ENCODE measurements at regions not wholly inside any gene's neighbourhood (a gene's known extent, or its start where the extent isn't known, plus 50 kb on each side); places are given as distances from the start of the nearest gene placed in this dataset.
A peak's percentile ranks its signal among the peaks of the same experiment; 100 is the strongest.
"Not testable (repeated sequence)": the region's sequence is repeated elsewhere in the genome, so short reads cannot be mapped to it uniquely, and the experiment has no call there.

GRCh38 chr12:89227774-89228173, 124.5 kb downstream of the DUSP6 start:
- FAIRE-seq: no peak
- CTCF ChIA-PET: no interaction called here
- TF ChIP-seq CBX2 (IDR thresholded peaks at IDR 0.05; ENCODE audit: borderline replicate concordance, low read depth): no peak
- no peak for TF ChIP-seq RAD21 (conservative IDR thresholded peaks at IDR 0.05 in 1 of 2, IDR thresholded peaks at IDR 0.05 in 1 of 2)
- no peak for TF ChIP-seq ZNF302 (CRISPR knock-in tag; IDR thresholded peaks at IDR 0.05)
- no peak for TF ChIP-seq FOSL2 (IDR thresholded peaks at IDR 0.05)
- no peak for TF ChIP-seq FOSL2 (CRISPR knock-in tag; IDR thresholded peaks at IDR 0.05)
- no peak for TF ChIP-seq CHD4 (IDR thresholded peaks at IDR 0.05; ENCODE audit: borderline replicate concordance)
- no peak for TF ChIP-seq CHD2 (IDR thresholded peaks at IDR 0.05; ENCODE audit: low read length, partially characterized antibody)
- no peak for TF ChIP-seq RFX5 (IDR thresholded peaks at IDR 0.05)
- no peak for TF ChIP-seq KDM1A (IDR thresholded peaks at IDR 0.05; ENCODE audit: low read depth)
- TF ChIP-seq, protein P1, sequence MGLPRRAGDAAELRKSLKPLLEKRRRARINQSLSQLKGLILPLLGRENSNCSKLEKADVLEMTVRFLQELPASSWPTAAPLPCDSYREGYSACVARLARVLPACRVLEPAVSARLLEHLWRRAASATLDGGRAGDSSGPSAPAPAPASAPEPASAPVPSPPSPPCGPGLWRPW (IDR thresholded peaks at IDR 0.05): no peak
- no peak for TF ChIP-seq TP53 (CRISPR knock-in tag; IDR thresholded peaks at IDR 0.05)
- no peak for TF ChIP-seq SREBF2 (IDR thresholded peaks at IDR 0.05)
- TF ChIP-seq MAZ (IDR thresholded peaks at IDR 0.05; ENCODE audit: borderline replicate concordance, low read depth, low read length): no peak
- no peak for TF ChIP-seq RNF2 (IDR thresholded peaks at IDR 0.05; ENCODE audit: borderline replicate concordance, low read depth)
- Histone ChIP-seq H3K4me3 (no peak overlapping the region), H3K27ac (no peak overlapping the region), H3K4me1 (peaks cover 9% of the 10 kb centered on the region; the same call in 1 of the 3 replicates), H3K4me2 (no peak overlapping the region), H3K9me3 (no peaks in the 10 kb centered on the region)
- WGBS (ENCODE audit: missing lambda C conversion rate): 45% methylated on average over 2 of the region's 2 CpGs
- ATAC-seq: no peak
- no peak for DNase-seq (ENCODE audit: low read depth in 1 of 2, low spot score in 1 of 2)
- POLR2A ChIA-PET: no interaction called here

DNA sequence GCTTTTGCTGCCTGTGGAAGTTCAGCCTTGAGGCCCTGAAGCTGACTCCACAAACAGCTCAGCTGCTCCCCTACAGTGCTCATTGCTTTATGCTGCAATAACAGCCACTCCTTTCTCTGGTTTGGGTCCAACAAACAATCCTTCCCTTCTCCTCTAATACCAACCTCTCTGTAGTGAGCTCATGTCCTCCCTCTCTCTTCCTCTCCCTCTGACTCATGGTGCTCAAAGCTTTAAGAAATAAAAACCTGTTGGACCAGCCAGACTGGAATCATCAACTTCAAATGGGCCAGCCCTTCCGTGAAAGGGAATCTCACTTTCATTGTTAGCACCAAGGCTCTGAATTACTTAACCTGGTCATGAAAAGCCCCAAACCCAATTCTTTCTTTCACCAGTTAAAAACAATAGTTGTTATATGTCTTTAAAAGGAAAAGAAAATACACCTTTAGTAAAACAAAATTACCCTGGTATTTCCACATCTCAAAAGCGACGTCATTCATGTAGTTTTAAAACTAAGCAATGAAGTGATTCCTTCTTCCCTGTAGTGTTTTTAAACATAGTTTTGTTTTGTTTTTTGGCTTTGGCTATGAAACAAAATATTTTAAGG, 126.4 kb downstream of the DUSP6 start:
- CTCF ChIA-PET: interaction anchor here (0.6 to 1.7 kb wide), 2 partner anchors 12 to 163 kb away, joined by 3 read pairs; no protein-coding TSS in a partner anchor
- Histone ChIP-seq H3K27ac (peak overlapping the region in 1 of 2 experiments; percentile 1; a peak in 1 of 6 replicates), H3K4me3 (no peak overlapping the region), H3K4me1 (peaks cover 9% of the 10 kb centered on the region; the same call in 1 of the 3 replicates), H3K9me3 (no peaks in the 10 kb centered on the region), H3K4me2 (0 out of 3 replicates have a peak overlapping the region, but pooled peaks have one; percentile 1)
- FAIRE-seq (no peak), ATAC-seq (peak; percentile 50 to 57; a peak in 4 of 6 replicates), DNase-seq (ENCODE audit: low read depth in 1 of 2, low spot score in 1 of 2) (peak in 1 of 2 experiments; percentile 32)
- WGBS (ENCODE audit: missing lambda C conversion rate): 78% methylated on average over 3 of the region's 3 CpGs
- POLR2A ChIA-PET: interaction anchor here (1.6 kb wide), 1 partner anchor 126 kb away, joined by 12 read pairs; the partner anchor contains the start of gene DUSP6
- TF ChIP-seq, protein P1 (IDR thresholded peaks at IDR 0.05): no peak
- TF ChIP-seq FOSL2 (IDR thresholded peaks at IDR 0.05) (no peak), FOSL2 (CRISPR knock-in tag; IDR thresholded peaks at IDR 0.05) (0 out of 2 replicates have a peak, but pooled peaks have one; percentile 2)

DNA sequence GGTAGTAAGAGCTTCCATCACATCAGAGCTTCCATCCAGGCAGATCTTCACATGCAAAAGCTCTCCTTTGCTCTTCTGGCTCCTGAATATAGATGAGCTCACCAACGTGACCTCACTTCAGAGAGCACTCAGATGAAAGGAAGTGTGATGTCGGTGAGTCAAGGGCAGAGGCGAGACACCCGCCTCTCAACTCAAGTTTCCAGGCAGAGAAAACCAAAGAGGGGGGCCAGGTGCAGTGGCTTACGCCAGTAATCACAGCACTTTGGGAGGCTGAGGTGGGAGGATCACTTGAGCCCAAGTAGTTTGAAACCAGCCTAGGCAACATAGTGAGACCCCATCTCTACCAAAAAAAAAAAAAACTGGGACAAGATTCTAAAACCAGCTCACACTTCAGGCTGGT, 126.9 kb downstream of the DUSP6 start:
- no peaks in the 10 kb centered on the region for H3K9me3 ChIP-seq
- WGBS (ENCODE audit: missing lambda C conversion rate): 75% methylated on average over 5 of the region's 5 CpGs
- DNase-seq (ENCODE audit: low read depth in 1 of 2, low spot score in 1 of 2) (peak in 1 of 2 experiments; percentile 9), FAIRE-seq (no peak), ATAC-seq (no peak)
- TF ChIP-seq CHD4 (IDR thresholded peaks at IDR 0.05; ENCODE audit: borderline replicate concordance): no peak
- TF ChIP-seq JUN (IDR thresholded peaks at IDR 0.05): no peak
- TF ChIP-seq EHF (CRISPR knock-in tag; IDR thresholded peaks at IDR 0.05): no peak
- no peak for TF ChIP-seq CBX2 (IDR thresholded peaks at IDR 0.05; ENCODE audit: borderline replicate concordance, low read depth)
- no peak for TF ChIP-seq E2F6 (IDR thresholded peaks at IDR 0.05; ENCODE audit: borderline replicate concordance, low read depth)
- TF ChIP-seq, protein P2, sequence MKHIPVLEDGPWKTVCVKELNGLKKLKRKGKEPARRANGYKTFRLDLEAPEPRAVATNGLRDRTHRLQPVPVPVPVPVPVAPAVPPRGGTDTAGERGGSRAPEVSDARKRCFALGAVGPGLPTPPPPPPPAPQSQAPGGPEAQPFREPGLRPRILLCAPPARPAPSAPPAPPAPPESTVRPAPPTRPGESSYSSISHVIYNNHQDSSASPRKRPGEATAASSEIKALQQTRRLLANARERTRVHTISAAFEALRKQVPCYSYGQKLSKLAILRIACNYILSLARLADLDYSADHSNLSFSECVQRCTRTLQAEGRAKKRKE (CRISPR knock-in tag; IDR thresholded peaks at IDR 0.05; ENCODE audit: low read depth): no peak
- TF ChIP-seq, protein P3, sequence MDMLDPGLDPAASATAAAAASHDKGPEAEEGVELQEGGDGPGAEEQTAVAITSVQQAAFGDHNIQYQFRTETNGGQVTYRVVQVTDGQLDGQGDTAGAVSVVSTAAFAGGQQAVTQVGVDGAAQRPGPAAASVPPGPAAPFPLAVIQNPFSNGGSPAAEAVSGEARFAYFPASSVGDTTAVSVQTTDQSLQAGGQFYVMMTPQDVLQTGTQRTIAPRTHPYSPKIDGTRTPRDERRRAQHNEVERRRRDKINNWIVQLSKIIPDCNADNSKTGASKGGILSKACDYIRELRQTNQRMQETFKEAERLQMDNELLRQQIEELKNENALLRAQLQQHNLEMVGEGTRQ (IDR thresholded peaks at IDR 0.05): no peak
- no peak for TF ChIP-seq NR3C1 (IDR thresholded peaks at IDR 0.05)
- no peak for TF ChIP-seq POLR2A (IDR thresholded peaks at IDR 0.05; ENCODE audit: low read length)
- no peak for TF ChIP-seq MYC (IDR thresholded peaks at IDR 0.05; ENCODE audit: borderline replicate concordance, low read length)
- no peak for TF ChIP-seq ZFP36 (IDR thresholded peaks at IDR 0.05; ENCODE audit: borderline replicate concordance, partially characterized antibody)
- TF ChIP-seq, protein P4, sequence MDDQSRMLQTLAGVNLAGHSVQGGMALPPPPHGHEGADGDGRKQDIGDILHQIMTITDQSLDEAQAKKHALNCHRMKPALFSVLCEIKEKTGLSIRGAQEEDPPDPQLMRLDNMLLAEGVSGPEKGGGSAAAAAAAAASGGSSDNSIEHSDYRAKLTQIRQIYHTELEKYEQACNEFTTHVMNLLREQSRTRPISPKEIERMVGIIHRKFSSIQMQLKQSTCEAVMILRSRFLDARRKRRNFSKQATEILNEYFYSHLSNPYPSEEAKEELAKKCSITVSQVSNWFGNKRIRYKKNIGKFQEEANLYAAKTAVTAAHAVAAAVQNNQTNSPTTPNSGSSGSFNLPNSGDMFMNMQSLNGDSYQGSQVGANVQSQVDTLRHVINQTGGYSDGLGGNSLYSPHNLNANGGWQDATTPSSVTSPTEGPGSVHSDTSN (IDR thresholded peaks at IDR 0.05): no peak
- H3K4me2 ChIP-seq: 0 out of 3 replicates have a peak overlapping the region, but pooled peaks have one; percentile 1
- H3K4me3 ChIP-seq: no peak overlapping the region
- ChIA-PET POLR2A (interaction anchor here (1.6 kb wide), 1 partner anchor 127 kb away, joined by 12 read pairs; the partner anchor contains the start of gene DUSP6), CTCF (interaction anchor here (0.6 to 1.7 kb wide), 2 partner anchors 13 to 162 kb away, joined by 3 read pairs; no protein-coding TSS in a partner anchor)
- peak overlapping the region in 1 of 2 experiments; percentile 1; a peak in 1 of 6 replicates for H3K27ac ChIP-seq
- peaks cover 9% of the 10 kb centered on the region; the same call in 1 of the 3 replicates for H3K4me1 ChIP-seq

GRCh38 chr12:89222580-89222979, 129.7 kb downstream of the DUSP6 start:
- POLR2A ChIA-PET; ATAC-seq; H3K9me3 ChIP-seq; H3K4me2 ChIP-seq; H3K4me3 ChIP-seq; H3K27ac ChIP-seq; H3K4me1 ChIP-seq; FAIRE-seq; DNase-seq (ENCODE audit: low read depth in 1 of 2, low spot score in 1 of 2): not testable (repeated sequence)
- CTCF ChIA-PET: interaction anchor here (0.9 kb wide), 1 partner anchor 9 kb away, joined by 3 read pairs; no protein-coding TSS in a partner anchor
- WGBS (ENCODE audit: missing lambda C conversion rate): 70% methylated on average over 2 of the region's 3 CpGs
